Spleen (tissue), 11 donors: ENCODE measurements at regions not wholly inside any gene's neighbourhood (a gene's known extent, or its start where the extent isn't known, plus 50 kb on each side); places are given as distances from the start of the nearest gene placed in this dataset.

ENCODE experiments used
- DNase-seq: peaks from one replicate; pipeline ENCODE4 v3.0.0-alpha.2; 2020
- H3K27ac ChIP-seq, 8 donors: fragments of 200-600 bp; sonication (generic) in 7 of 8; 1 replicate in 4 of 8; 2 replicates in 4 of 8; pipeline versions ENCODE4 v1.5.0 to v1.8.0; 2016 to 2021; ENCODE audit warnings: inconsistent platforms in 4 of 8, mild to moderate bottlenecking in 4 of 8, moderate library complexity in 1 of 8
- H3K27me3 ChIP-seq, 7 donors: fragments of 200-600 bp; sonication (generic) in 6 of 7; replicated peaks in 1 of 7; 1 replicate in 4 of 7; 2 replicates in 3 of 7; pipeline versions ENCODE4 v1.5.0 to v1.8.0; 2016 to 2021; ENCODE audit warnings: inconsistent platforms in 3 of 7, mild to moderate bottlenecking in 1 of 7
- H3K36me3 ChIP-seq, 6 donors: fragments of 200-600 bp; sonication (generic) in 5 of 6; 1 replicate in 4 of 6; 2 replicates in 2 of 6; pipeline versions ENCODE4 v1.5.0 to v1.8.0; 2016 to 2021; ENCODE audit warnings: inconsistent platforms in 2 of 6
- H3K4me1 ChIP-seq, 6 donors: fragments of 200-600 bp; sonication (generic) in 5 of 6; 1 replicate in 3 of 6; 2 replicates in 3 of 6; pipeline versions ENCODE4 v1.5.0 to v1.8.0; 2016 to 2021; ENCODE audit warnings: inconsistent platforms in 3 of 6
- H3K4me3 ChIP-seq, 8 donors: fragments of 200-600 bp; sonication (generic) in 7 of 8; 1 replicate in 4 of 8; 2 replicates in 4 of 8; pipeline versions ENCODE4 v1.5.0 to v1.8.0; 2016 to 2021; ENCODE audit warnings: inconsistent platforms in 4 of 8, mild to moderate bottlenecking in 4 of 8, moderate library complexity in 2 of 8
- H3K9me3 ChIP-seq, 8 donors: fragments of 200-600 bp; sonication (generic) in 7 of 8; 1 replicate in 4 of 8; 2 replicates in 4 of 8; pipeline versions ENCODE4 v1.5.0 to v1.8.0; 2016 to 2021; ENCODE audit warnings: inconsistent platforms in 4 of 8
- POLR2A ChIP-seq, 3 donors: fragments of 450-650 bp; IDR thresholded peaks; one replicate each; pipeline ENCODE4 v1.5.1; 2017; ENCODE audit warnings: antibody characterized with exemption in 3 of 3, mild to moderate bottlenecking in 1 of 3
- POLR2AphosphoS5 ChIP-seq, 3 donors: sonication (generic); formaldehyde crosslinking; IDR thresholded peaks; one replicate each; pipeline ENCODE4 v1.5.1; 2017; ENCODE audit warnings: antibody characterized with exemption in 3 of 3
- WGBS, 5 donors: extraction: QIAGEN DNeasy Blood & Tissue Kit in 3 of 5; methylation state at CpG; one replicate each; pipeline versions ENCODE4 v1.1.5 to v1.1.7; 2013 to 2018; 5-methylcytosine and 5-hydroxymethylcytosine counted together
- intact Hi-C: fragments of 100-400 bp; cut with DNase I; formaldehyde crosslinking; loops from one replicate; pipeline ENCODE4 v1.15.0; 2023; ENCODE audit warnings: low total_unique reads
- TF ChIP-seq, protein P1 (sequence below), 11 experiments: fragments of 200-600 bp in 7 of 11; fragments of 450-650 bp in 4 of 11; sonication (generic) in 4 of 11; IDR thresholded peaks in 8 of 11; conservative IDR thresholded peaks in 3 of 11; 1 replicate in 7 of 11; 2 replicates in 4 of 11; pipeline versions ENCODE4 v1.4.0 to v1.8.0; 2016 to 2021; ENCODE audit warnings: antibody characterized with exemption in 11 of 11, inconsistent platforms in 4 of 11, mild to moderate bottlenecking in 1 of 11
- donor health status: healthy with polysubstance abuse.
- donor health status: DM: no; HTN: no; CAD: no; lungs with moderate emphysema.
- donor health status: DM: no; HTN: no; CAD: no.
- donor health status: Bipolar disorder and iron deficiency.
- donor health status: healthy.
- donor health status: DM: no; HTN: no; CAD: no.
- donor health status: DM: yes; HTN: yes; CAD: no.

DNA sequence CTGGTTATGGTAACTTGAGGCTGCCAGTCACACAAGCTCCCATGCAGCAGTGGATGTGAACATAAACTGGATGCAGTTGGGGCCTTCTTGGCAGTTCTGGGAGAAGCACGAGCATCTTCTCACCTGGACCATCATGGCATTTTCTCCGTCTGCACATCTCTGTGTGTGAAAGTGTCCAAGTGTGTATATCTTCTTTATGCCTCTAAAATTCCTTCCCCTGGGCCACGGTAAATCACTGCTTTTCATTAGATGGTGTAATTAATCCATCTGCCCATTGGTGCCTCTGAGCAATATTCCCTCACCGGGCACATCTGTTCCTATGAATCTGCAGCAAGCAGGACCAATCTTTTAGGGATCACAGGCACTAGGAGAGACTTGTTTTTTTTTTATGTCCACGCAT is 138.0 kb downstream of the MAP3K7 start:
- no peaks in the 10 kb centered on the region for H3K4me1 ChIP-seq
- no peaks in the 10 kb centered on the region for H3K36me3 ChIP-seq
- no peaks in the 10 kb centered on the region for H3K9me3 ChIP-seq
- no peak overlapping the region for H3K27ac ChIP-seq
- WGBS, 5 donors: 88 to 96% (median 92%) methylated on average over 5 of the region's 5 CpGs
- TF ChIP-seq, protein P1, sequence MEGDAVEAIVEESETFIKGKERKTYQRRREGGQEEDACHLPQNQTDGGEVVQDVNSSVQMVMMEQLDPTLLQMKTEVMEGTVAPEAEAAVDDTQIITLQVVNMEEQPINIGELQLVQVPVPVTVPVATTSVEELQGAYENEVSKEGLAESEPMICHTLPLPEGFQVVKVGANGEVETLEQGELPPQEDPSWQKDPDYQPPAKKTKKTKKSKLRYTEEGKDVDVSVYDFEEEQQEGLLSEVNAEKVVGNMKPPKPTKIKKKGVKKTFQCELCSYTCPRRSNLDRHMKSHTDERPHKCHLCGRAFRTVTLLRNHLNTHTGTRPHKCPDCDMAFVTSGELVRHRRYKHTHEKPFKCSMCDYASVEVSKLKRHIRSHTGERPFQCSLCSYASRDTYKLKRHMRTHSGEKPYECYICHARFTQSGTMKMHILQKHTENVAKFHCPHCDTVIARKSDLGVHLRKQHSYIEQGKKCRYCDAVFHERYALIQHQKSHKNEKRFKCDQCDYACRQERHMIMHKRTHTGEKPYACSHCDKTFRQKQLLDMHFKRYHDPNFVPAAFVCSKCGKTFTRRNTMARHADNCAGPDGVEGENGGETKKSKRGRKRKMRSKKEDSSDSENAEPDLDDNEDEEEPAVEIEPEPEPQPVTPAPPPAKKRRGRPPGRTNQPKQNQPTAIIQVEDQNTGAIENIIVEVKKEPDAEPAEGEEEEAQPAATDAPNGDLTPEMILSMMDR (IDR thresholded peaks at IDR 0.05 in 8 of 11, conservative IDR thresholded peaks at IDR 0.05 in 3 of 11): no peak
- TF ChIP-seq POLR2A (IDR thresholded peaks at IDR 0.05) (no peak), POLR2AphosphoS5 (IDR thresholded peaks at IDR 0.05) (no peak)
- intact Hi-C loops: no loop called here
- no peak overlapping the region for H3K4me3 ChIP-seq
- DNase-seq: no peak
- H3K27me3 ChIP-seq: no peaks in the 10 kb centered on the region

DNA sequence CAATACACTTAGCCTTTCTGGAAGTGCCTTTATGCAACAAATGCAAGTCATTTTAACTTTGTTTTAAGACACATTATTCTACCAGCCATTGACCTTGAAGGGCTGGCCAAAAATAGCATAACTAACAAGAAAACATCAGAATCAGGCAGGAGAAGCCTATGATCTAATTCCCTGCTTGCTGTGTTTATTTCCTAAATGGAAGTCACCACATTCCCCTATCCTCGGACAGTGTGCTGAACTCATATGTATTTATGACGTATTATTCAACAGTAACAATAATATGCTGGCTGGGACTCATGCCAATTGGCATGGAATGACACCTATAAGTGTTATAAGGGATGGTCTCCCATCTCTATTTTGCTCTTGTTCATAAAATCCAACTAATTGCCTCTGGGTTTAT is 140.7 kb downstream of the MAP3K7 start:
- H3K27ac ChIP-seq: no peak overlapping the region
- H3K4me3 ChIP-seq: no peak overlapping the region
- no peak for DNase-seq
- intact Hi-C loops: no loop called here
- TF ChIP-seq POLR2A (IDR thresholded peaks at IDR 0.05): no peak
- TF ChIP-seq, protein P1 (IDR thresholded peaks at IDR 0.05 in 8 of 11, conservative IDR thresholded peaks at IDR 0.05 in 3 of 11): no peak
- no peak for TF ChIP-seq POLR2AphosphoS5 (IDR thresholded peaks at IDR 0.05)
- H3K36me3 ChIP-seq: no peaks in the 10 kb centered on the region
- H3K9me3 ChIP-seq: no peaks in the 10 kb centered on the region
- WGBS, 5 donors: 75 to 91% (median 80%) methylated on average over 2 of the region's 2 CpGs
- no peaks in the 10 kb centered on the region for H3K4me1 ChIP-seq
- no peaks in the 10 kb centered on the region for H3K27me3 ChIP-seq

DNA sequence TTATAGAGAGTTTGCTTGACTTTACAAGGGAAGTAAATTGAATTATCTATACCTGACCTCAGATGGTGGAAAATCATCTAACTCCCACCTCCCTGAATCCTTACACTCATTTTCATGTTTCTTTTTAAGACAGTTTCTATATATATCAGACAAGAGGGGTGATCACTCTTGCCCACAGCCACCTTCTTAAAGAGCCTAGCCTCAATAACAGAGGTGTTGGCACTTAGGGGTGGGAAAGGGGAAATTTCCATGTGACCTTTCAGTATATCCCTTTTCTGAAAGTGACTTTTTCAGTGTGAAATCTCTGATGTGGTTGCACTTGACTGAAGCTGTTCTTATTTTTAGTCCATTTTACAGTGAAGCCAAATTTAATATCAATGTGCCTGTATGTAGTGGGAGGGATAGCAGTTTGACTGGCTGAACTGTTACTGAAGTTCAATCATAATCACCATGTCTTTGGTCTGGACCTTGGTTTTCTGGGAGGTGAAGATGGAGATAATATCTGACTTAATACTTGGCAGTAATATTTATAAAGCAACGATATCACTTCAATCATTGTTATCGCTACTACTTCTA is 141.3 kb downstream of the MAP3K7 start:
- Histone ChIP-seq H3K4me1 (no peaks in the 10 kb centered on the region), H3K4me3 (no peak overlapping the region), H3K27ac (no peak overlapping the region), H3K9me3 (no peaks in the 10 kb centered on the region), H3K27me3 (no peaks in the 10 kb centered on the region), H3K36me3 (no peaks in the 10 kb centered on the region)
- no peak for DNase-seq
- intact Hi-C loops: no loop called here
- WGBS, 5 donors: 72 to 90% (median 79%) methylated on average over 2 of the region's 2 CpGs
- TF ChIP-seq, protein P1 (IDR thresholded peaks at IDR 0.05 in 8 of 11, conservative IDR thresholded peaks at IDR 0.05 in 3 of 11): no peak
- TF ChIP-seq POLR2AphosphoS5 (IDR thresholded peaks at IDR 0.05): no peak
- no peak for TF ChIP-seq POLR2A (IDR thresholded peaks at IDR 0.05)

DNA sequence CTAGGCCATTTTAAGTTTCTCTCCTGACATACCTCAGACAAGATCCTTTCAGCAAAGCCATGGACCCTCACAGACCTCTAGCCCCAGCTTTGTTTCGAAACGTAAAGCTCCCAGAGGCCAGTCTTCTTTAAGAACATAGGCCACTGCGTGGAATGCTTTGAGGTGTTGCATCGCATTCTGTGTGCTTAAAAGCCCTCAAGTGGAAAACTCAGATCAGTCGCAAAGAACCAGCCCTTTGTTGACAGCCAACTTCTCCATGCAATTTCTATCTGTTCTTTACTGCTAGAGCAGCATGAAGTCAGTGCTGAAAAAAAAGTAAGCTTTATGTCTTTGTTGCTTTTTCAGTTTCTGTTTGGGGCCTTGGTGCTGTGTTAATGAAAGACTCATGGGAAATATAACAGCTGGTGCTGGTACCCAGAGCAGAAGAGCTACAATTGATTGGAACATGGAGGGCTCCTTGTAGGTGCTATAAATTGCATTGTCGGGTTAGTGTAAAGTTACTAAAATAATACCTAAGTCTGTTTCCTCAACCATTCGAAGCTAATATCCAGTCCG is 142.6 kb downstream of the MAP3K7 start:
- no peaks in the 10 kb centered on the region for H3K27me3 ChIP-seq
- TF ChIP-seq, protein P1 (IDR thresholded peaks at IDR 0.05 in 8 of 11, conservative IDR thresholded peaks at IDR 0.05 in 3 of 11): no peak
- no peak for TF ChIP-seq POLR2A (IDR thresholded peaks at IDR 0.05)
- TF ChIP-seq POLR2AphosphoS5 (IDR thresholded peaks at IDR 0.05): no peak
- H3K4me3 ChIP-seq: no peak overlapping the region
- H3K4me1 ChIP-seq: no peaks in the 10 kb centered on the region
- H3K27ac ChIP-seq: no peak overlapping the region
- intact Hi-C loops: no loop called here
- DNase-seq: no peak
- no peaks in the 10 kb centered on the region for H3K9me3 ChIP-seq
- no peaks in the 10 kb centered on the region for H3K36me3 ChIP-seq
- WGBS, 5 donors: 86 to 91% (median 88%) methylated on average over 8 of the region's 8 CpGs
